ENCODE measurements at regions not wholly inside any gene's neighbourhood (a gene's known extent, or its start where the extent isn't known, plus 50 kb on each side); places are given as distances from the start of the nearest gene placed in this dataset.
"Not testable (repeated sequence)": the region's sequence is repeated elsewhere in the genome, so short reads cannot be mapped to it uniquely, and the experiment has no call there.

- TF ChIP-seq CTCF (IDR thresholded peaks at IDR 0.05) = no peak
- Histone ChIP-seq H3K36me3 (no peaks in the 10 kb centered on the region), H3K9me3 (no peaks in the 10 kb centered on the region), H3K4me1 (no peaks in the 10 kb centered on the region), H3K4me3 (no peak overlapping the region), H3K27me3 (no peaks in the 10 kb centered on the region), H3K27ac (no peak overlapping the region)
- no peak for DNase-seq (ENCODE audit: low spot score in 2 of 2)
- intact Hi-C loops (cut with DNase I) = no loop called here
Measured at GRCh38 chr18:1435487-1435886, 530.8 kb downstream of the ADCYAP1 start.

GRCh38 chr18:1436199-1436598 is 531.5 kb downstream of the ADCYAP1 start:
- H3K27ac ChIP-seq = no peak overlapping the region
- no peak overlapping the region for H3K4me3 ChIP-seq
- no peak for TF ChIP-seq CTCF (IDR thresholded peaks at IDR 0.05)
- no peaks in the 10 kb centered on the region for H3K4me1 ChIP-seq
- intact Hi-C loops (cut with DNase I) = no loop called here
- no peaks in the 10 kb centered on the region for H3K36me3 ChIP-seq
- no peak for DNase-seq (ENCODE audit: low spot score in 2 of 2)
- no peaks in the 10 kb centered on the region for H3K27me3 ChIP-seq
- no peaks in the 10 kb centered on the region for H3K9me3 ChIP-seq

GRCh38 chr18:1438458-1438910 is 533.8 kb downstream of the ADCYAP1 start:
- intact Hi-C loops (cut with DNase I) = no loop called here
- Histone ChIP-seq H3K27ac (no peak overlapping the region), H3K36me3 (no peaks in the 10 kb centered on the region), H3K4me3 (no peak overlapping the region), H3K4me1 (no peaks in the 10 kb centered on the region), H3K27me3 (no peaks in the 10 kb centered on the region), H3K9me3 (no peaks in the 10 kb centered on the region)
- DNase-seq (ENCODE audit: low spot score in 2 of 2) = no peak
- TF ChIP-seq CTCF (IDR thresholded peaks at IDR 0.05) = no peak

GRCh38 chr18:1438967-1439366 is 534.3 kb downstream of the ADCYAP1 start:
- no peaks in the 10 kb centered on the region for H3K4me1 ChIP-seq
- TF ChIP-seq CTCF (IDR thresholded peaks at IDR 0.05) = no peak
- no peaks in the 10 kb centered on the region for H3K27me3 ChIP-seq
- no peak overlapping the region for H3K27ac ChIP-seq
- no peaks in the 10 kb centered on the region for H3K9me3 ChIP-seq
- DNase-seq (ENCODE audit: low spot score in 2 of 2) = no peak
- intact Hi-C loops (cut with DNase I) = no loop called here
- no peak overlapping the region for H3K4me3 ChIP-seq
- no peaks in the 10 kb centered on the region for H3K36me3 ChIP-seq

- DNase-seq (ENCODE audit: low spot score in 2 of 2); H3K27me3 ChIP-seq; intact Hi-C loops (cut with DNase I); H3K9me3 ChIP-seq; H3K36me3 ChIP-seq; H3K4me3 ChIP-seq; H3K27ac ChIP-seq; H3K4me1 ChIP-seq: not testable (repeated sequence)
Measured at GRCh38 chr18:1444062-1444461, 539.4 kb downstream of the ADCYAP1 start.

- no peaks in the 10 kb centered on the region for H3K4me1 ChIP-seq
- no peaks in the 10 kb centered on the region for H3K27me3 ChIP-seq
- H3K4me3 ChIP-seq = no peak overlapping the region
- TF ChIP-seq CTCF (IDR thresholded peaks at IDR 0.05) = no peak
- no peak overlapping the region for H3K27ac ChIP-seq
- no peaks in the 10 kb centered on the region for H3K9me3 ChIP-seq
- intact Hi-C loops (cut with DNase I) = no loop called here
- no peaks in the 10 kb centered on the region for H3K36me3 ChIP-seq
- no peak for DNase-seq (ENCODE audit: low spot score in 2 of 2)
Measured at GRCh38 chr18:1446765-1447164, 542.1 kb downstream of the ADCYAP1 start.

Measured in ascending aorta (tissue), 2 donors.